ENCODE measurements at regions not wholly inside any gene's neighbourhood (a gene's known extent, or its start where the extent isn't known, plus 50 kb on each side); places are given as distances from the start of the nearest gene placed in this dataset.

DNA sequence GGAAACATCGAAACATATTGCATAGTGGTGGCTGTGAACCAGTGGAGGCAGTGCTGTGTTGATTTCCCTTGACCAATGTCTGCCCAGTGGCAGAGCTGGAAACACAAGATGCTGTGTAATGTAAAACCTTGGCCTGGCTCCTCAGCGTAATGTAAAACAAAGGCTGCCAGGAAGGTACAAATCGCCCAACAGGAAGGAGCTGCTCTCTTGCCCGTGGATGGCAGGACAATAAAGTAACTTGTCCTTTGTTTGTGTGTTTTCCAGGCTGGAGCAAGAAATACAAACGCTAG lies 143.4 kb downstream of the PALM2AKAP2 start:
- TF ChIP-seq CTCF (IDR thresholded peaks at IDR 0.05) (no peak), EZH2 (IDR thresholded peaks at IDR 0.05; ENCODE audit: borderline replicate concordance, insufficient read depth, low read depth, low read length, poor library complexity, severe bottlenecking) (no peak)

Measured in B cell (primary cell).